Esophagus squamous epithelium (tissue), 4 donors: ENCODE measurements at regions not wholly inside any gene's neighbourhood (a gene's known extent, or its start where the extent isn't known, plus 50 kb on each side); places are given as distances from the start of the nearest gene placed in this dataset.

Experiments
- POLR2A ChIP-seq, 4 donors: fragments of 450-650 bp; IDR thresholded peaks; one replicate each; pipeline ENCODE4 v1.6.1; 2017; ENCODE audit warnings: antibody characterized with exemption in 4 of 4, mild to moderate bottlenecking in 4 of 4, moderate library complexity in 3 of 4
- TF ChIP-seq, protein P1 (sequence below), 6 experiments: fragments of 450-650 bp in 4 of 6; fragments of 200-600 bp in 2 of 6; sonication (generic) in 2 of 6; IDR thresholded peaks; one replicate each; pipeline ENCODE4 v1.5.1; 2016 to 2019; ENCODE audit warnings: antibody characterized with exemption in 6 of 6, mild to moderate bottlenecking in 4 of 6, moderate library complexity in 4 of 6

DNA sequence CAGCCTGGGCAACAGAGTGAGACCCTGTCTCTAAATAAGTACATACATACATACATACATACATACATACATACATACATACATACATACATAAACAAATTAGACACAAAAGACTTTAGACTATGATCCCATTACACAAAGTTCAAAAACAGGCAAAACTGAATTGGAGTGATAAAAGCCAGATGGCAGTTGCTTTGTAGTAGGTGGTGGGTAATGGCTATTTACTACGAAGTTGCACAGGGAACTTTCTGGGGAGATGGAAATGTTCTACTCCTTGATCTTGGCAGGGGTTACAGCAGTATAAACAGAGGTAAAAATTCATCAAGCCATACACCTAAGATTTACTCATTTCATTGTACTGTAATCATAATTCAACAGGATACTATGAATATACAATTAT lies 63.7 kb upstream of the HRH1 start:
- TF ChIP-seq, protein P1, sequence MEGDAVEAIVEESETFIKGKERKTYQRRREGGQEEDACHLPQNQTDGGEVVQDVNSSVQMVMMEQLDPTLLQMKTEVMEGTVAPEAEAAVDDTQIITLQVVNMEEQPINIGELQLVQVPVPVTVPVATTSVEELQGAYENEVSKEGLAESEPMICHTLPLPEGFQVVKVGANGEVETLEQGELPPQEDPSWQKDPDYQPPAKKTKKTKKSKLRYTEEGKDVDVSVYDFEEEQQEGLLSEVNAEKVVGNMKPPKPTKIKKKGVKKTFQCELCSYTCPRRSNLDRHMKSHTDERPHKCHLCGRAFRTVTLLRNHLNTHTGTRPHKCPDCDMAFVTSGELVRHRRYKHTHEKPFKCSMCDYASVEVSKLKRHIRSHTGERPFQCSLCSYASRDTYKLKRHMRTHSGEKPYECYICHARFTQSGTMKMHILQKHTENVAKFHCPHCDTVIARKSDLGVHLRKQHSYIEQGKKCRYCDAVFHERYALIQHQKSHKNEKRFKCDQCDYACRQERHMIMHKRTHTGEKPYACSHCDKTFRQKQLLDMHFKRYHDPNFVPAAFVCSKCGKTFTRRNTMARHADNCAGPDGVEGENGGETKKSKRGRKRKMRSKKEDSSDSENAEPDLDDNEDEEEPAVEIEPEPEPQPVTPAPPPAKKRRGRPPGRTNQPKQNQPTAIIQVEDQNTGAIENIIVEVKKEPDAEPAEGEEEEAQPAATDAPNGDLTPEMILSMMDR (IDR thresholded peaks at IDR 0.05): no peak
- no peak for TF ChIP-seq POLR2A (IDR thresholded peaks at IDR 0.05)
